HL-60 (cell line): ENCODE measurements at regions not wholly inside any gene's neighbourhood (a gene's known extent, or its start where the extent isn't known, plus 50 kb on each side); places are given as distances from the start of the nearest gene placed in this dataset.

ENCODE experiments used
- CTCF ChIP-seq: IDR thresholded peaks from one replicate; pipeline ENCODE4 v1.5.1; 2011; ENCODE audit warnings: low read length, control low read depth, inconsistent platforms; ENCODE audit not compliant: insufficient read depth
- POLR2AphosphoS5 ChIP-seq: IDR thresholded peaks from 2 replicates; pipeline ENCODE4 v1.6.1; 2012; ENCODE audit warnings: low read depth
- SPI1 ChIP-seq: IDR thresholded peaks from 2 replicates; pipeline ENCODE4 v1.6.1; 2012; ENCODE audit warnings: low read depth, mild to moderate bottlenecking, borderline replicate concordance

- TF ChIP-seq CTCF (no peak), POLR2AphosphoS5 (no peak), SPI1 (no peak)
These were observed 155.9 kb upstream of the KLF4 start for GRCh38 chr9:107645464-107645833.
